Trophoblast cell (in vitro differentiated cells and primary cell): ENCODE measurements at regions not wholly inside any gene's neighbourhood (a gene's known extent, or its start where the extent isn't known, plus 50 kb on each side); places are given as distances from the start of the nearest gene placed in this dataset.

ENCODE experiments used
- DNase-seq, 2 donors: peaks; one replicate each; pipeline ENCODE4 v3.0.0-alpha.2; 2016
- H2AFZ ChIP-seq: 2 replicates; pipeline ENCODE4 v1.6.1; 2013; ENCODE audit warnings: low read length, moderate library complexity, mild to moderate bottlenecking; ENCODE audit not compliant: insufficient read depth, poor library complexity
- H2AK5ac ChIP-seq: 2 replicates; pipeline ENCODE4 v1.6.1; 2013; ENCODE audit warnings: mild to moderate bottlenecking, low read length
- H2BK120ac ChIP-seq: 2 replicates; pipeline ENCODE4 v1.6.1; 2013; ENCODE audit warnings: low read length, mild to moderate bottlenecking, moderate library complexity; ENCODE audit not compliant: insufficient read depth, poor library complexity
- H2BK12ac ChIP-seq: 2 replicates; pipeline ENCODE4 v1.6.1; 2013; ENCODE audit warnings: mild to moderate bottlenecking, low read length, moderate library complexity
- H2BK5ac ChIP-seq: 2 replicates; pipeline ENCODE4 v1.6.1; 2013; ENCODE audit warnings: low read length, low read depth, moderate library complexity, mild to moderate bottlenecking; ENCODE audit not compliant: poor library complexity
- H3K14ac ChIP-seq: 2 replicates; pipeline ENCODE4 v1.6.1; 2013; ENCODE audit warnings: mild to moderate bottlenecking, low read length
- H3K18ac ChIP-seq: 2 replicates; pipeline ENCODE4 v1.6.1; 2013; ENCODE audit warnings: mild to moderate bottlenecking, low read length
- H3K23ac ChIP-seq: 2 replicates; pipeline ENCODE4 v1.6.1; 2013; ENCODE audit warnings: low read length
- H3K27ac ChIP-seq: 2 replicates; pipeline ENCODE4 v1.5.1; 2013; ENCODE audit warnings: low read depth, mild to moderate bottlenecking, inconsistent platforms, low read length, moderate library complexity
- H3K27me3 ChIP-seq: 2 replicates; pipeline ENCODE4 v1.6.1; 2013; ENCODE audit warnings: inconsistent platforms, mild to moderate bottlenecking, low read length, moderate library complexity; ENCODE audit not compliant: insufficient read depth
- H3K36me3 ChIP-seq, 2 experiments: 1 replicate in 1 of 2; 2 replicates in 1 of 2; pipeline ENCODE4 v1.6.1; 2013; ENCODE audit warnings: low read length in 2 of 2, mild to moderate bottlenecking in 2 of 2, moderate library complexity in 1 of 2; ENCODE audit not compliant: insufficient read depth in 2 of 2, control insufficient read depth in 1 of 2
- H3K4ac ChIP-seq: 2 replicates; pipeline ENCODE4 v1.6.1; 2013; ENCODE audit warnings: low read depth, mild to moderate bottlenecking, low read length, moderate library complexity
- H3K4me1 ChIP-seq, 2 experiments: 1 replicate in 1 of 2; 2 replicates in 1 of 2; pipeline ENCODE4 v1.6.1; 2013; ENCODE audit warnings: low read length in 2 of 2, mild to moderate bottlenecking in 2 of 2, moderate library complexity in 1 of 2; ENCODE audit not compliant: insufficient read depth in 2 of 2, control insufficient read depth in 1 of 2
- H3K4me2 ChIP-seq: 2 replicates; pipeline ENCODE4 v1.6.1; 2013; ENCODE audit warnings: inconsistent platforms, mild to moderate bottlenecking, low read length, moderate library complexity
- H3K4me3 ChIP-seq: 2 replicates; pipeline ENCODE4 v1.5.1; 2013; ENCODE audit warnings: mild to moderate bottlenecking, low read depth, low read length, inconsistent platforms
- H3K79me1 ChIP-seq: one replicate; pipeline ENCODE4 v1.6.1; 2013; ENCODE audit warnings: low read length
- H3K79me2 ChIP-seq: 2 replicates; pipeline ENCODE4 v1.6.1; 2013; ENCODE audit warnings: low read length, mild to moderate bottlenecking; ENCODE audit not compliant: control insufficient read depth, insufficient read depth, poor library complexity
- H3K9ac ChIP-seq: 2 replicates; pipeline ENCODE4 v1.6.1; 2013; ENCODE audit warnings: mild to moderate bottlenecking, low read length
- H3K9me3 ChIP-seq: 2 replicates; pipeline ENCODE4 v1.6.1; 2013; ENCODE audit warnings: low read depth, mild to moderate bottlenecking, control low read depth, inconsistent platforms, low read length; ENCODE audit not compliant: insufficient read depth
- H4K12ac ChIP-seq: 2 replicates; pipeline ENCODE4 v1.6.1; 2013; ENCODE audit warnings: low read depth, mild to moderate bottlenecking, low read length, moderate library complexity
- H4K8ac ChIP-seq: 2 replicates; pipeline ENCODE4 v1.6.1; 2013; ENCODE audit warnings: low read depth, mild to moderate bottlenecking, low read length, moderate library complexity
- H4K91ac ChIP-seq: one replicate; pipeline ENCODE4 v1.6.1; 2013; ENCODE audit warnings: low read depth, mild to moderate bottlenecking, low read length, moderate library complexity
- WGBS: extraction: QIAGEN DNeasy Blood & Tissue Kit; methylation state at CpG from one replicate; pipeline ENCODE4 v1.1.7; 2013; ENCODE audit warnings: missing lambda C conversion rate; ENCODE audit not compliant: insufficient read length, insufficient coverage; ENCODE audit errors: extremely low coverage; 5-methylcytosine and 5-hydroxymethylcytosine counted together

DNA sequence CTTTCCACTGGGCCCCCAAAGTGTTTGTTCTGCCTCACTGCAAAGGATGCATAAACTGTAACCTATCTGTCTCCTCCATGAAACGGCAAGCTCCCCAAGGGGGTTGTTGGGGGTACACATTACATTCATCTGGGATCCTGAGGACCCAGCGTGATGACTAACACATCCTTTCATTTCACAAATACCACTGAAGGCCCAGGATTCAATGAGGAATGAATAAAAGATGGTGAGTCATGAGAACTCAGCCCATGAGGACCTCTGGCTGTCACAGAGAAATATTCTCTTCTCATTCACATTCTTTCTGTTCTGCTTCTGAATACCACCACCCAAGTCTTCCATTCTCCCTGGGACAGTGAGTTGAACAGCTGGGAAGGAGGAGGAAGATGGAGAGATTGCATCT is 149.8 kb downstream of the RBFOX3 start:
- H2AFZ ChIP-seq: no peak overlapping the region
- no peak overlapping the region for H3K4me3 ChIP-seq
- no peak overlapping the region for H3K27ac ChIP-seq
- no peaks in the 10 kb centered on the region for H3K27me3 ChIP-seq
- no peak overlapping the region for H4K12ac ChIP-seq
- no peaks in the 10 kb centered on the region for H3K36me3 ChIP-seq
- WGBS: no CpG with 5 or more reads among the region's 2 CpGs
- H3K23ac ChIP-seq: no peak overlapping the region
- no peak overlapping the region for H3K4ac ChIP-seq
- no peak overlapping the region for H3K9ac ChIP-seq
- H2BK120ac ChIP-seq: no peak overlapping the region
- H3K4me1 ChIP-seq: no peaks in the 10 kb centered on the region
- no peak overlapping the region for H3K18ac ChIP-seq
- no peak overlapping the region for H2AK5ac ChIP-seq
- no peak overlapping the region for H4K8ac ChIP-seq
- H3K9me3 ChIP-seq: peaks cover 15% of the 10 kb centered on the region
- no peaks in the 10 kb centered on the region for H3K79me1 ChIP-seq
- no peak overlapping the region for H2BK5ac ChIP-seq
- no peak overlapping the region for H3K14ac ChIP-seq
- H4K91ac ChIP-seq: no peak overlapping the region
- no peak for DNase-seq
- no peak overlapping the region for H2BK12ac ChIP-seq
- H3K4me2 ChIP-seq: no peak overlapping the region
- H3K79me2 ChIP-seq: no peaks in the 10 kb centered on the region

DNA sequence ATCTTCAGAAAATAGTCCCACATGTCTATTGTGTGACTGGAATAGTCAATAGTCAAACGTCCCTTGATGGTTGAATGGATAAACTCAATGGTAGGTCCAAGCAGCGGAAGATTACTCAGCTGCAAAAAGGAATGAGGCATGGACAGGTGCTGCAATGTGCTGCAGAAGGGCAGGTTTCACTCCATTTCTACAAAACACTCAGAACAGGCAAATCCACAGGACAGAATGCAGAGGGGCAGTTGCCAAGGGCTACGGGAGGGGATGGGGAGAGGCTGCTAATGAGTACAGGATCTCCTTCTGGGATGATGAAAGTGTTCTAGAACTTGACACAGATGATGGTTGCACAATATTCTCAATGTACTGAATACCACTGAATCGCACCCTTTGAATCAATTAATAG is 151.0 kb downstream of the RBFOX3 start:
- WGBS: no CpG with 5 or more reads among the region's 4 CpGs
- Histone ChIP-seq H2BK12ac (no peak overlapping the region), H3K79me2 (no peaks in the 10 kb centered on the region), H2AFZ (no peak overlapping the region), H4K91ac (no peak overlapping the region), H3K23ac (no peak overlapping the region), H3K14ac (no peak overlapping the region), H2AK5ac (no peak overlapping the region), H3K36me3 (no peaks in the 10 kb centered on the region), H3K79me1 (no peaks in the 10 kb centered on the region), H3K9ac (no peak overlapping the region), H3K4me2 (no peak overlapping the region), H4K12ac (no peak overlapping the region), H3K18ac (no peak overlapping the region), H3K4ac (no peak overlapping the region), H3K4me1 (no peaks in the 10 kb centered on the region), H3K4me3 (no peak overlapping the region), H4K8ac (no peak overlapping the region), H3K27me3 (no peaks in the 10 kb centered on the region), H2BK5ac (no peak overlapping the region), H3K27ac (no peak overlapping the region), H3K9me3 (peaks cover 15% of the 10 kb centered on the region), H2BK120ac (no peak overlapping the region)
- DNase-seq: no peak

GRCh38 chr17:79459003-79459655 is 151.7 kb downstream of the RBFOX3 start:
- no peak overlapping the region for H2BK5ac ChIP-seq
- H3K23ac ChIP-seq: no peak overlapping the region
- H4K12ac ChIP-seq: no peak overlapping the region
- H2AK5ac ChIP-seq: no peak overlapping the region
- no CpG with 5 or more reads among the region's 12 CpGs for WGBS
- H3K79me2 ChIP-seq: no peaks in the 10 kb centered on the region
- H4K8ac ChIP-seq: no peak overlapping the region
- no peak overlapping the region for H3K18ac ChIP-seq
- peaks cover 15% of the 10 kb centered on the region for H3K9me3 ChIP-seq
- no peaks in the 10 kb centered on the region for H3K4me1 ChIP-seq
- no peak overlapping the region for H2BK12ac ChIP-seq
- no peak overlapping the region for H3K4me2 ChIP-seq
- no peak overlapping the region for H3K9ac ChIP-seq
- no peak overlapping the region for H3K14ac ChIP-seq
- no peak overlapping the region for H4K91ac ChIP-seq
- no peak overlapping the region for H3K27ac ChIP-seq
- H3K4me3 ChIP-seq: no peak overlapping the region
- H3K27me3 ChIP-seq: no peaks in the 10 kb centered on the region
- no peak overlapping the region for H3K4ac ChIP-seq
- no peaks in the 10 kb centered on the region for H3K79me1 ChIP-seq
- no peak overlapping the region for H2BK120ac ChIP-seq
- no peak for DNase-seq
- H3K36me3 ChIP-seq: no peaks in the 10 kb centered on the region
- H2AFZ ChIP-seq: no peak overlapping the region

GRCh38 chr17:79458356-79458755 is 152.5 kb downstream of the RBFOX3 start:
- Histone ChIP-seq H3K4me1 (no peaks in the 10 kb centered on the region), H3K14ac (no peak overlapping the region), H3K4ac (no peak overlapping the region), H3K23ac (no peak overlapping the region), H3K4me3 (no peak overlapping the region), H4K91ac (no peak overlapping the region), H2BK12ac (no peak overlapping the region), H4K8ac (no peak overlapping the region), H2BK5ac (no peak overlapping the region), H4K12ac (no peak overlapping the region), H3K9me3 (peaks cover 9% of the 10 kb centered on the region), H3K79me2 (no peaks in the 10 kb centered on the region), H2AK5ac (no peak overlapping the region), H2AFZ (no peak overlapping the region), H3K27me3 (no peaks in the 10 kb centered on the region), H2BK120ac (no peak overlapping the region), H3K36me3 (no peaks in the 10 kb centered on the region), H3K4me2 (no peak overlapping the region), H3K27ac (no peak overlapping the region), H3K9ac (no peak overlapping the region), H3K18ac (no peak overlapping the region), H3K79me1 (no peaks in the 10 kb centered on the region)
- DNase-seq: no peak
- no CpG with 5 or more reads among the region's 12 CpGs for WGBS
